Stimulated activated CD8-positive, alpha-beta memory T cell treated with anti-CD3 and anti-CD28 coated beads, Interleukin-4, amount 100 ng/mL, for 48 hours (primary cell): ENCODE measurements at regions not wholly inside any gene's neighbourhood (a gene's known extent, or its start where the extent isn't known, plus 50 kb on each side); places are given as distances from the start of the nearest gene placed in this dataset.
"Not testable (repeated sequence)": the region's sequence is repeated elsewhere in the genome, so short reads cannot be mapped to it uniquely, and the experiment has no call there.

Source experiments
- DNase-seq: peaks from one replicate; pipeline ENCODE4 v3.0.0-alpha.2; 2020

DNA sequence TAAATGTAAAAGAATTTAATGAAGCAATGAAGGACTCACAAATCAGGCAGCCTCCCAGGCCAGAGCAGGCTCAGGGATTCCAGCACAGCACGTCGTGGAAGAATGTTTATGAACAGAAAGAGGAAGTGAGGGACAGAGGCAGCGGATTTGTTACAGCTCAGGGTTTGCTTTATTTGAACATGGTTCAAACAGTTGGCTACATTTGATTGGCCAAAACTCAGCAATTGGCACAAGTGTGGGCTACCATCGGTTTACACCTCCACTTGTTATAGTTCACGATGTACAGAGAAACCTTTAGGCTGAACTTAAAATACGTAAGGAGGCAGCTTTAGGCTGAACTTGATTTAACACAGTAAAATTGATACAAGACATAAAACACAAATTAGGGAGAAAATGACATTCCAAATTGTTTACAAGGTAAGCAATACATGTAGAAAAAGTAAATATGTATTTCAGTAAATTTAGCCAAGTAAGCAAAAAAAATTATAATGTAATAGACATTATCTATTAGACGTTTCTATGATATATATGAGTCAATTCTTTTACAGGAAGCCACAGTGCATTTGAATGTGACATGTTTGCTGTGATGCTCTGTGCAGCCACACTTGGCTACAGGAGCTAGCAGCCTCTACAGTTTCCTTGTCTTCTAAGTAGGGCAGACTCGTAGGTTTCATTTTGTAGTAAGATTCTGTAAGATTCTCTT is 126.5 kb downstream of the ADSS2 start:
- no peak for DNase-seq

DNA sequence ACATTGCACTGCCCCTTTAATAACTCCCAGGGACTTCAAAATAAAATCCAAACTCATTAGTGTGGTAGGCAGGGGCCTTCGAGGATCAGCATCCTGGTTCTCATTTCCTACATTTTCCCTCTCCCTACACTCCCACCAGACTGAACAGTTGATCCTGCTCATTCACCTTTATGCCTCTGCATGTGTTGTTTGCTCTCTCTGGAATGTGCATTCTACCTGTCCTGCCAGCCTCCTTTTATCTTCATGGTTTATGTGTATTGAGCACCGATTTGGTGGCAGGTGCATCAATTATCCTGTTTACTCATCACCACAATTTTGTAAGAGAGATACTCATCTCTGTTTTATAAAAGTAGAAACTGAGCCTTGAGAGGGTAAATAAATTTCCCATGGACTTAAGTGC is 125.0 kb downstream of the ADSS2 start:
- DNase-seq: no peak

DNA sequence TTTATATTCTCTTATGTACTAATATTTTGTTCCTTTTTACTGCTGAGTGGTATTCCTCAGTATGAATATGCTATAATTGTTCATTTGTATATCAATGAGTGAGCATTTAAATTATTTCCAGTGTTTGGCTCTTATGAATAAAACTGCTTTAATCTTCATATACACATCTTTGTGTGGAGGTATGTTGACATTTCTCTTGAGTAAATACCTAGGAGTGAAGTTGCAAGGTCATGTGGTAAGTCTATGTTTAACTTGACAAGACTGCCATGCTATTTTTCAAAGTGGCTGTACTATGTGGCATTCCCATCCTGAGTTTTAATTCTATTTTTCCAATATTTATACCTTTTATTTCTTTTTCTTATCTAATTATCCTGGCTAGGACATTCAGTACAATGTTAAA is 124.2 kb downstream of the ADSS2 start:
- no peak for DNase-seq

DNA sequence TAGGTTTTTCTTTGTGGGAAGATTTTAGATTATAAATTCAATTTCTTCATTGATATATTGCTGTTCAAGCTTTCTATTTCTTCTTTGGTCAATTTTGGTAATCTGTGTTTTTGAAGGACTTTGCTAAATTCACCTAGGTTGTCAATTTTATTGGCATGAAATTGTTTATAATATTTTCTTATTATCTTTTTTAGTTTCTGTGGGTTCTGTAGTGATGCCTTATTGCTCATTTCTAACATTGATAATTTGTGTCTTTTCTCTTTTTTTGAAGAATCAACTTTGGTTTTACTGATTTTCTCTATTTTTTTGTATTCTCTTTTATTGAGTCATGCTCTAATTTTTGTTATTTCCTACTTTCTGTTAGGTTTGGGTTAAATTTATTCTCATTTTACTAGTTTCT is 123.2 kb downstream of the ADSS2 start:
- DNase-seq: no peak

DNA sequence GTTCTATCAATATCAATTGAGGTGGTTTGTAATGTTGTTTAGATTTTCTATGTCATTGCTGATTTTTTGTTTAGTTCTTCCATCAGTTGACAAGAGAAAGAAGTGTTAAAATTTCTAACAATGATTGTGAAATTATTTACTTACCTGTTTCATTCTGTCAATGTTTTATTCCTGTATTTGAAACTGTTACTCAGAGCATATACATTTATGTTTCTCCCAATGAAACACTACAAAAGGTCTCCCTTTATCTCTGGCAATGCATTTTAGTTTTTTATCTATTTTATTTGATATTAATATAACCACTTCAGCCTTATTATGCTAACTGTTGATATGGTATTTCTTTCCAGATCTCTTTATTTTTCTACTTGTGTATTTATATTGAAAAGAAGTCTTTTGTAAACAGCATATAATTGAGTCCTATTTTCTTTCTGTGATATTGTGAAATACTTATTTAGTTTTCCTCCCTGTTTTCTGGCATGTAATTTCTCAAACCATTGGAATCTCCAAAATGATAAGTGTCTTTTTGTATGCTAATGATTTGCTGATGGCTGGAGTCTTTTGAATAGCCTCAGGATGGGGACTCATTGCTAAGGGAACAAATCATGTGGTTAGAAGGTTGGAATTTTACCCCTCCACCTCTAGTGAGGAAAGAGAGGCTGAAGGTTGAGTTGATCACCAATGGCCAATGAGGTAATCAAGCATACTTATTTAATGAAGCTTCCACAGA is 122.0 kb downstream of the ADSS2 start:
- no peak for DNase-seq

DNA sequence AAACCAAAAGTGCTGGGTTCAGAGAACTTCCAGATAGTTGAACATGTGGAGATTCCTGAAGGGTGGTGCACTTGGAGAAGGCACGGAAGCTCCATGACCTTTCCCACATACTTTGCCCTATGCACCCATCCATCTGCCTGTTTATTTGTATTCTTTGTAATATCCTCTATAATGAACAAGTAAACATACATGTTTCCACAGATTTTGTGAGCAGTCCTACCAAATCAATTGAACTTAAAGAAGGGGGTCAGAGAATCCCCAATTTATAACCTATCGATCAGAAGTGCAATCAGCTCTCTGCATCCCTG is 121.4 kb downstream of the ADSS2 start:
- no peak for DNase-seq

DNA sequence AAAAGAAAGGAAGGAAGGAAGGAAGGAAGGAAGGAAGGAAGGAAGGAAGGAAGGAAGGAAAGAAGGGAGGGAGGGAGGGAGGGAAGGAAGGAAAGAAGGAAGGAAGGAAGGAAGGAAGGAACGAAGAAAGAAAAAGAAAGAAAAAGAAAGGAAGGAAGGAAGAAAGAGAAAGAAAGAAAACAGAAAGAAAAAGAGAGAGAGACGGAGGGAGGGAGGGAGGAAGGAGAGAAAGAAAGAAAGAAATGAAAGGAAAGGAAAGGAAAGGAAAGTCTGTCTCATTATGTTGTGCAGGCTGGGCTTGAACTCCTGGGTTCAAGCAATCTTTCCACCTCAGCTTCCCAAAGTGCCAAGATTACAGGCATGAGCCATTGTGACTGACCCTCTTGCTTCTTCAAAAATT is 118.9 kb downstream of the ADSS2 start:
- not testable (repeated sequence) for DNase-seq

DNA sequence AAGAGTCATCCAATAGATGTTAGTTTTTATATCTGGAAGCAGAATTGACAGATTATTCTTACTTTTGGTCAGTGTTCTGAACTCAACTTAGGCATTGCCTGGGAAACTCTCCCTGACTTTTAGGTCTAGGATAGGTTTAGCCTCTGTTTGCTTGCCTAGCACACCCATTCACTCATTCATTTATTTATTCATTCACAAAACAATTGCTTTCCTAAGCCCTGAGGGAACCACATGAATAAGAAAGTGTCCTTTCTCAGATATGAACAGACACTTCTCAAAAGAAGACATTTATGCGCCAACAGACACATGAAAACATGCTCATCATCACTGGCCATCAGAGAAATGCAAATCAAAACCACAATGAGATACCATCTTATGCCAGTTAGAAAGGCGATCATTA is 117.4 kb downstream of the ADSS2 start:
- not testable (repeated sequence) for DNase-seq

DNA sequence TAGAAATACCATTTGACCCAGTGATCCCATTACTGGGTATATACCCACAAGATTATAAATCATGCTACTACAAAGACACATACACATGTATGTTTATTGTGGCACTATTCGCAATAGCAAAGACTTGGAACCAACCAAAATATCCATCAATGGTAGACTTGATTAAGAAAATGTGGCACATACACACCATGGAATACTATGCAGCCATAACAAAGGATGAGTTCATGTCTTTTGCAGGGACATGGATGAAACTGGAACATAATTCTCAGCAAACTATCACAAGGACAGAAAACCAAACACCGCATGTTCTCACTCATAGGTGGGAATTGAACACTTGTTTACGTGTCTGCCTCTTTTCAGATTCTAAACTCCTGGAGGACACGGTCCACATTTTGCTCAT is 116.9 kb downstream of the ADSS2 start:
- DNase-seq: not testable (repeated sequence)

DNA sequence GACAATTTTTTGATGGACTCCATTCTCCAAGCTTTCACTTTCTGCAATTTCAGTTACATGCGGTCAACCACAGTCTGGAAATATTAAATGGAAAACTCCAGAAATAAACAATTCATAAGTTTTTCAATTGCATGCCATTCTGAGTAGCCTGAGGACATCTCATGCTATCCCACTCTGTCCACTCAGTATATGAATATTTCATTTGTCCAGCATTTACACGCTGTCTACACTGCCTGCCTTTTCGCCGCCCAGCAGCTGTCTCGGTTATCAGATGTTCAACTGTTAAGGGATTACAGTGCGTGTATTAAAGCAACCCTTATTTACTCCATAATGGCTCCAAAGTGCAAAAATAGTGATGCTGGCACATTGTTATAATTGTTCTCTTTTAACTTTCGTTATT is 116.3 kb downstream of the ADSS2 start:
- DNase-seq: no peak

DNA sequence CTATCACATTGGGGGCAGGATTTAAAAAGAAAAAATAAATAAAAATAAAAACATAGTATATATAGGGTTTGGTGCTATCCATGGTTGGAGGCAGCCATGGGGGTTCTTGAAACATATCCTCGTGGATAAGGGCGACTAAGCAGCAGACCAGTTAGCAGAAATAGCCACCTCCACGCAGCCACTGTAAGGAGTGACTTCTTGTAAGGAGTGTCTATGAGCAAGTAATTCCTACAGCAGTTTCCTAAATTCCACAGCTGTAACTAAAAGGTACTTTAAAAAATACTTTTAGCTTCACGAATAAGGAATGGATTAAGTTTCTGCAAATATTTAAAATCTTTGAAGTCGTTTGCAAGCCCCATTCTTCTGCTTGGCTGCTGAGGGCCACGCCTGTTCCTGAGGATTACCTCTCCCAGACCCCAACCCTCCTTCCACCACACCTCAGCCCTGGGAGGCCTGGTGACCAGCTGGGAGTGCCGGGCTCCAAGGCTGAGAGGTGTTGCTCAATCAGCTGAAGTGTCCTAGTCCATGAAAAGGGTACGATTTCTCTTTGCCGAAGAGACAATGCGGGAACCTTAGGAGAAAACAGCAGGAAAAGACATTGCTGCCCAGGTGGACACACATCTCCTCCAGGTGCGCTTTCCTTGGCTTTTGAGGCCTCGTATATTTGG is 115.3 kb downstream of the ADSS2 start:
- DNase-seq: no peak

DNA sequence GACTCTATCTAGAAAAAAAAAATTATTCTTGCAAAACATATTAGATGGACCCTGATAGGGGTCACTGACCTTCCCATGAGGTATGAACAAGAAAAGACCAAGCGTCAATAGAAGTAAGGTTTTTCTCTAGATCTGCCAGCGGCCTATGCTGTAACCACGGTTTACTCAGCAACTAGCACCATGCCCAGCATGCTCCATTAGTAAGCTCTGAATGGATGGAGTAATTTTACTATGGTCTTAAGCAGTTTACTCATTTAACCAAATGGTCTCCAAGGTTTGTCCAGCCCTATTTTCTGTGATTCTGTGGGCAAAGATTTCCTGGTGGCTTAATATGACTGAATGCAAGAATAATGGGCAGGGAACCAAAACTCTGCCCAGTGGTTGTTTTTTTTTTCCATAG is 113.9 kb downstream of the ADSS2 start:
- DNase-seq: no peak

DNA sequence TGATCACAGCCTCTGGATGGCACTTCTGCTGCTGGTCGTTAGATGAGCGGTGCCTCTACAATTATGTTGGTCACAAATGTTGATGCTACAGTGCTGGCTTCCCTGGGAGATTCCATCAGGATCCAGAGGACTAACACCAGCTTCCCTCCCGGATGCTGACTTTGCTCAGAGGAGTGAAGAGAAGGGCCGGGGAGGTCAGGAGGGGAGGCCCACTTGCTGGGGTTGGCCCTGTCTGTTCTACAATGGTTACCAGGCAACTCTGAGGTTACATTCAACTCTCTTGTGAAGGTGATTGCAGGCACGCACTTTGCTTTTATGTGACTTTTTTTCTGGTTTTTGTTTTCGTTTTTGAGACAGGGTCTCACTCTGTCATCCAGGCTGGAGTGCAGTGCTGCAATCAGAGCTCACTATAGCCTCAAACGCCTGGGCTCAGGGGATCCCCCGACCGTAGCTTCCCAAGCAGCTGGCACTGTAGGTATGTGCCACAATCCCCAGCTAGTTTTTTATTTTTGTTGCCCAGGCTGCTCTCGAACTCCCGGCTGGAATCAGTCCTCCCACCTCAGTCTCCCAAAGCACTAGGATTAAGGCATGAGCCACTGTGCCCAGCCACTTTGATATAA is 112.5 kb downstream of the ADSS2 start:
- DNase-seq: no peak

DNA sequence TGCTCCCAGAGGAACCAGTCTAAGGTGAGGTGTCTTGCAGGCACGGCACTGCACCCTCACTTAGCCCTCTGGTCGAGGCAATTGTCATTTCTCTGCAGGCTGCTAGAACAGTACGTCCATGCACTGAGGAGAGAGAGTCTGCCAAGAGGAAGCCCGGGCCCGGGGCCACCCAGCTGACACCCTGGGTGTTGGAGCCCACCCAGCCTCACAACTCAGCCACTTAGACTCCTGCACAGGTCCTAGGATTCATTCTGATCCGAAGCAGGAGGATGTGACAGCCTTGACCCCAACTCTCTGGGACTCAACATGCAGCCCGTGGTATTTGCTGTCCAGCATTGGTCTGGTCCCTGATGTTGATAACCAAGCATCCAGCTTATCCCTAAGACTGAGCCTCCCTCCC is 111.9 kb downstream of the ADSS2 start:
- no peak for DNase-seq

DNA sequence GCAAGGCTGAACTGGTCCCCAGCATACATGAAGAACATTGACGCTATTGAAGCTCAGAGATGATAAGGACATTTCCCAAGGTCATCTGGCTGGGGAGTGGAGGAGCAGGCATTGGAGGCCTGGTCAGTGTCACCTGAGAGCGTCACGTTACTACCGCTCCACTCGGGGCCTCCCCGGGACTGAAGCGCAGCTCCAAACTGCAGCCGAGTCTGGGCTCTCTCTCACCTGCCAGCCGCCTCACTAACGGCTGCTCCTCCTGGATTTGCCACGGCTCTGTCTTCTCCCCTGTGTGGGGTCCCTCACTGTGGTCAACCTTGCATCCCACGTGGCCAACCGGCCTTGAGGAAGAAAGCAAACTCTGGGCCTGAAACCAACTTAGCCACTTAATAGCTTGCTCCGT is 111.3 kb downstream of the ADSS2 start:
- DNase-seq: no peak

DNA sequence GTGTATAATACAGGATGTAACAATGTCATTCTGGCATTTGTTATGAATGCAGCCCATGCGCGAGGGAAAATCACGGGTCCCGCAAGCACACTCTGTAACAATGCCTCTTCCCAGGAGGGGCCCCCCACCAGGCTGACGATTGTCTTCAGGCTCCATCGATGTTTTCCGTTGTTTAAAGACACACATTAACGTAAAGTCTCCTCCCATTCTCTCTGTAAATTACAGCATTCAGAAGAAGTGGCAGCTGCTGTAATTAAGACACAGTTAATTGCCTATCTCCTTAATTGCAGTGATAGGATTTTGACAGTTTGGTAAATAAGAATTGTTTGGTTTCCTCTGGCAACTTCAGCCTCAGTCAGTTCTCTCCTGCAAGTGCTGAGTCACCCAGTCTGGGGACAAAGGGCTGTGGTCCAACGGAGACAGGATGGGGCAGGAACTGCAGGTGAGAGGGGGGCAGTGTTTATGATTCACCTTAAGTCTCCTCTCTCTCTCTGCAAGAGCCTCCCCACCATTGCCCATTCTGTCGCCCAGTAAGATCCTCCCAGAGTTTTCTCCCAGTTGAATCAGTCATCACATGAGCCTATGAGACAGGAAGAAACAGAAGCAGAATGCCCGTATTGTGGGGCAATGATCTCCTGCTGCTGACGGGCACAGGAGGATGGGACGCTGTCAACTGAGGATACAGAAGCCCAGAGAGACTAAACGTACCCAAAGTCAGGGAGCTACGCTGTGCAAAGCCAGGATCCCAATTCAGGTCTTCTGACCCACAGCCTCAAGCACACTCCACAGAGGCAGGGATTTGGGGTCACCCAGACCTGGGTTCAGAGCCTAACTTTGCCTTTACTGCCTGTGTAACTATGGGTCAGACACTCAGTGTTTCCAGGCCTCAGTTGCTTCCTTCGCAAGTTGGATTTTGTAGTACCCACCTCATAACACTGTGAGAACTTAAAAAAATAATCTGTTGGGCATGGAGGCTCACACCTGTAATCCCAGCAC is 110.0 kb downstream of the ADSS2 start:
- DNase-seq: no peak

DNA sequence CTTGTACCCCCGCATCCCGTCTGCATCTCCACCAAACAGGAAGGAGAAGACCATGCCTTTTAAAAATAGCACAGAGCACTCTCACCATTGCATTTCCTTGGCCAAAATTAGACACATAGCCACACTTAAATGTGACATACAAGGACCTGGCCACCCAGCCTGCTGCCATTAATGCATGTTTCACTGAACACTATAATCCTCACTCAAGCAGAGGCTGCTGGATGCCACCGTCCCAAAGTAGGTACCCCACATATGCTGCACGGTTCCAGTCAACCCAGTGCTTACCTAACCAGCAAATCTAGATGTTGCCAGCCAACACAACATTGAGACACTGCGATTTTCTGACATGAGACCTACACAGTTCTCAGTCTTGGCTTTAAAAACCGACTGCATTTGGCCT is 107.7 kb downstream of the ADSS2 start:
- DNase-seq: no peak

DNA sequence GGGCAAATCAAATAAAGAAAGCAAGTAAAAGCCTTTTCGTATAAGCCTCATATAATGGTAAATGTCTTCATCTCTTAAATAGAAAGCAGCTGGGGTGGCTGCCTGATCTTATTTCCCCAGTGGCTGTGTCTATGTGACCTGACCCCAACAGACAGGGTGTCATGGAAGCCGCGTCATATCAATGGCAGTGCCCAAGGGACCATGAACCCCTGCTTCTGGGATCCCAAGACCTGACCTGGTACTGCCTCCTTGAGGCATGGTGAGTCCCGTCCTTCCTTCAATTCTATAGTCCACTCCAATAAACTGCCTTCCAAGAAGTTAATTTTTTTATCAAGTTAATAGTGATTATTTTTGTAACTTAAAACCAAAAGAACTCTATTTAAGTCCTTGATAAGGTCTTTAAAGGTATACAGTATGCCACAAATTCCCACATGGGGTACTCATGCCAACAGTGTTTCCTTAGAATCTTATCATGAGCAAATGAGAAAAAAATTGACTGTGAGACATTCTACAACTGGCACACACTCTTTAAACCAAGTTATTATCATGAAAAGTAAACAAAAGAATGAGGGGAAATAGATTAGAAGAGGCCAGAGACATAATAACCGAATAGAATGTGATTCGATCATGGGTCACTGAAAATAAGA is 104.6 kb downstream of the ADSS2 start:
- DNase-seq: no peak

DNA sequence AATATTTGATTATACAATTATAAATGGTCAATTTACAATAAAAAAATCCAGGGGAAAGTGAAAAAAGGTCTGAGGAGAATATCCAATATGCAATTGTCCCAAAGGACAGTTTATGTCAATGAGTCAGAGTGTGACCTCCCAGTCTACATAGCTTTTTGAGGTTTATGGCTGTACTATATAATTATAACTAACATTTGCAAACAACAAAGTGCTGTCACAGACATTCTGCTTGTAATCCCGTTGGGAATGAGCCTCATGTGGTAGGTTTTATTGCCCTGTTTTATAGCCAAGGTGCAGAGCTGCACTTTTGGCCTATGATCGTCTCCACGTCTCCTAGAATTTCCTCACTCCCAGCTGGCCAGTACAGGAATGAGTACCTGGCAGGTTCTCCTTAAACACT is 103.8 kb downstream of the ADSS2 start:
- no peak for DNase-seq

DNA sequence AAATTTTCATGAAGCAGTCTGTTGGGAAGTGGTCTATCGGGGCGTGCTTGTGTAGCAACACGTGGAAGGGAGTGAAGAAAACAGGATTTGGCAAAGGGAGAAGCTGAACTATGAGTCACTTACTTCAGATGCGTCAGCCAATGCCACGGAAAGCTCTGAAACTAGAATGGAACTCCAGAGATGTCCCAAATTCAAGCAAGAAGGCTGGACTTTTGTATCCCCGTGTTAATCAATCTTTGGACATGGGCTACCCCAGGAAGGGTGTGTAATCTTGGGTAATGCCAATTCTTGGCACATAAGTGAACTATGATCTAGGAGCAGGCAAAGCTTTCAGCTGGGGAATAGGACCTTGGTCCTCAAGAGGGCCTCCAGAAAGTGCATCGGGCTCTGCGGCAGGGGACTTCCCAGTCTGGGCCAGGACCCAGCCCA is 102.6 kb downstream of the ADSS2 start:
- no peak for DNase-seq

DNA sequence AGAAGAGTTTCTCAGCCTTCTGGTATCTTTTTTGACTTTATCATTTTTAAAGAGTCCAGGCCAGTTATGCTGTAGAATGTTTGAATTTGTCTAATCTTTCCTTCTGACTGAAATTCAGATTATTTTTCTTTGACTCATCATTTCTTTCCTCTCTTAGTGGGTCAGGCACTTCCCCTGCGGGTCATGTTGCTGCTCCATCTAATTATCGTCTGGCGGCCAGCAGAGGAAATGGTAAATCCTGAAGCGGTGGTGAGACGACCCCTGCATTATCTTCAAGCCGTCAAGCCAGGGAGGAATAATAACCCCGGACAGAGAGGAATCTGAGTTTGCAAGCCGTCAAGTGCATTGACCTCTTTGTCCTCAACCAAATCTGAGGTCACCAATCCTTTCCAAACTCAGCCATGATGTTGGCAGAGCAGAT is 102.1 kb downstream of the ADSS2 start:
- DNase-seq: no peak

DNA sequence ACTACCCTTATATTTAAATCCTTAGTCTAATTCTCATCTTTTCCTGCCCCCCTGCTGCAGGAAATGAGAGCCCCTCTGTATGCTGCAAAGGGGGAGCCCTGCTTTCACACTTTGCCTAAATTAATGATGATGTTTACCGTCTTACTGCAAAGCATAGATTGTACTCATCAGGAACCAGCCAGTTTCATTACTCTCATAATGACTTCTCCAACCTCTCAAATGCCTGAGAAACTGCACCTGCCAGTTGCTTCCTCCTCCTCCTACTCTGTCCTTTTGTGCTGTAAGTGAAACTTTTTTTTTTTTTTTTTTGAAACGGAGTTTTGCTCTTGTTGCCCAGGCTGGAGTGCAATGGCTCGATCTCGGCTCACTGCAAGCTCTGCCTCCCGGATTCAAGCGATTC is 101.7 kb downstream of the ADSS2 start:
- no peak for DNase-seq
